Colonic mucosa (tissue), 4 donors: ENCODE measurements at regions not wholly inside any gene's neighbourhood (a gene's known extent, or its start where the extent isn't known, plus 50 kb on each side); places are given as distances from the start of the nearest gene placed in this dataset.

Source experiments
- DNase-seq: peaks from one replicate; pipeline ENCODE4 v3.0.0-alpha.2; 2020
- H3K27ac ChIP-seq: fragments of 200-600 bp; one replicate; pipeline ENCODE4 v1.8.0; 2021
- H3K27me3 ChIP-seq: fragments of 200-600 bp; one replicate; pipeline ENCODE4 v1.8.0; 2021
- H3K36me3 ChIP-seq: fragments of 200-600 bp; one replicate; pipeline ENCODE4 v1.8.0; 2021
- H3K4me1 ChIP-seq: fragments of 200-600 bp; one replicate; pipeline ENCODE4 v1.8.0; 2021; ENCODE audit warnings: mild to moderate bottlenecking
- H3K4me3 ChIP-seq: fragments of 200-600 bp; one replicate; pipeline ENCODE4 v1.8.0; 2021
- H3K9ac ChIP-seq, 2 donors: one replicate each; pipeline ENCODE4 v1.7.0; 2013; ENCODE audit warnings: control low read depth in 2 of 2, low read depth in 2 of 2, low read length in 2 of 2
- H3K9me3 ChIP-seq: fragments of 200-600 bp; one replicate; pipeline ENCODE4 v1.8.0; 2021
- intact Hi-C: fragments of 100-400 bp; cut with DNase I; formaldehyde crosslinking; loops from one replicate; pipeline ENCODE4 v1.14.1; 2022
- TF ChIP-seq, protein P1 (sequence below): fragments of 200-600 bp; IDR thresholded peaks from one replicate; pipeline ENCODE4 v1.8.0; 2022; ENCODE audit warnings: antibody characterized with exemption, mild to moderate bottlenecking
- donor health status: healthy.
- donor health status: DM: no; HTN: no; CAD: no.
- donor health status: DM: no; HTN: no; CAD: no.

DNA sequence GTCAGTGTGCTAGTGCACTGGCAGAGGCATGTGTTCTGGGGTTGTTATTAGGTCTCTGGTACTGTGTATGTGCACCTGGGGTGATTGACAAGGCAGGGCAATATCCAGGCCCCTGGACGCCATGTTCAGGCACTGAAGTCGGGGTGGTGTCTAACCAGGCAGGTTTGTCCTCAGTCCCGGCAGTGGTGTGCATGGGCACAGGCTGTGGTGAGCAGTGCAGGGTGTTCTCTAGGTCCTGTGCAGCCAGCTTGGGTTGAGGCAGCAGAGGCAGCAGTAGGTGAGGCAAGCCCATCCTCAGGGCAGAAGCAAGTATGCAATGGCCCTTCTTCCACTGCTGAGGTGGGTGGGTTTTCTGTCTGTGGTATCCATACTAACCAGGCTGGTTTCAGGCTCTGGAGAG is 252.3 kb upstream of the LRRC7 start:
- Histone ChIP-seq H3K4me1 (no peaks in the 10 kb centered on the region), H3K27me3 (no peaks in the 10 kb centered on the region), H3K9ac (no peak overlapping the region), H3K4me3 (no peak overlapping the region), H3K36me3 (no peaks in the 10 kb centered on the region), H3K9me3 (no peaks in the 10 kb centered on the region), H3K27ac (no peak overlapping the region)
- TF ChIP-seq, protein P1, sequence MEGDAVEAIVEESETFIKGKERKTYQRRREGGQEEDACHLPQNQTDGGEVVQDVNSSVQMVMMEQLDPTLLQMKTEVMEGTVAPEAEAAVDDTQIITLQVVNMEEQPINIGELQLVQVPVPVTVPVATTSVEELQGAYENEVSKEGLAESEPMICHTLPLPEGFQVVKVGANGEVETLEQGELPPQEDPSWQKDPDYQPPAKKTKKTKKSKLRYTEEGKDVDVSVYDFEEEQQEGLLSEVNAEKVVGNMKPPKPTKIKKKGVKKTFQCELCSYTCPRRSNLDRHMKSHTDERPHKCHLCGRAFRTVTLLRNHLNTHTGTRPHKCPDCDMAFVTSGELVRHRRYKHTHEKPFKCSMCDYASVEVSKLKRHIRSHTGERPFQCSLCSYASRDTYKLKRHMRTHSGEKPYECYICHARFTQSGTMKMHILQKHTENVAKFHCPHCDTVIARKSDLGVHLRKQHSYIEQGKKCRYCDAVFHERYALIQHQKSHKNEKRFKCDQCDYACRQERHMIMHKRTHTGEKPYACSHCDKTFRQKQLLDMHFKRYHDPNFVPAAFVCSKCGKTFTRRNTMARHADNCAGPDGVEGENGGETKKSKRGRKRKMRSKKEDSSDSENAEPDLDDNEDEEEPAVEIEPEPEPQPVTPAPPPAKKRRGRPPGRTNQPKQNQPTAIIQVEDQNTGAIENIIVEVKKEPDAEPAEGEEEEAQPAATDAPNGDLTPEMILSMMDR = no peak
- no peak for DNase-seq
- intact Hi-C loops = no loop called here

DNA sequence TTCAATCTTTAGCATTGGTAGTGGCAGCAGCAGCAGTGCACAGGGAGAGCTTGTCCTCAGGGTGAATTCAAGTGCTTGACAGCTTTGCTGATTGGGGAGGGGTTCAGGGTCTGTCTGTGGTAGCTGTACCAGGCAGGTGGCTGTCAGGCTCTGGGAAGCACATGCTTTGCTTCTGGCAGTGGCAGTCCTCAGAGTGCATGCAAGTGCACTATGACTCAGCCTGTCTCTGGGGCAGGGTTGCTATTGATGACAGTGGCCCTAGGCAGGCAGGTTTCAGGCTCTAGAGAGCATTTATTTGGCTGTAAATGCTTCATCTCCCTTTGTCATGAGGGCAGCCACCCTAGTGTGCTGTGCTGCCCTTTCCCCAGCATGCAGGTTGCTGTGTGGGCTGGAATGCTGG is 251.9 kb upstream of the LRRC7 start:
- no peak for DNase-seq
- Histone ChIP-seq H3K9me3 (no peaks in the 10 kb centered on the region), H3K27ac (no peak overlapping the region), H3K36me3 (no peaks in the 10 kb centered on the region), H3K9ac (no peak overlapping the region), H3K4me3 (no peak overlapping the region), H3K4me1 (no peaks in the 10 kb centered on the region), H3K27me3 (no peaks in the 10 kb centered on the region)
- intact Hi-C loops = no loop called here
- TF ChIP-seq, protein P1 = no peak

DNA sequence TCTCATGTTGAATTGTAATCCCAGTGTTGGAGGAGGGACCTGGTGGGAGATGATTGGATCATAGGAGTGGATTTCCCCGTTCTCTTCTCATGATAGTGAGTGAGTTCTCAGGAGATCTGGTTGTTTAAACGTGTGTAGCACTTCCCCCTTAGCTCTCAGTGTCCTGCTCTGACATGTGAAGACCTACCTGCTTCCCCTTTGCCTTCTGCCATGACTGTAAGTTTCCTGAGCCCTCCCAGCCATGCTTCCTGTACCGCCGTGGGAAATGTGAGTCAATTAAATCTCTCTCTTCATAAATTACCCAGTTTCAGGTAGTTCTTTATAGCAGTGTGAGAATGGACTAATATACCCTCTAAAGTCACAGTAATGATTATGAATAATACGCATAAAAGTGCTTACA is 248.4 kb upstream of the LRRC7 start:
- Histone ChIP-seq H3K9me3 (no peaks in the 10 kb centered on the region), H3K36me3 (no peaks in the 10 kb centered on the region), H3K27ac (no peak overlapping the region), H3K9ac (no peak overlapping the region), H3K4me1 (no peaks in the 10 kb centered on the region), H3K4me3 (no peak overlapping the region), H3K27me3 (no peaks in the 10 kb centered on the region)
- intact Hi-C loops = no loop called here
- TF ChIP-seq, protein P1 = no peak
- no peak for DNase-seq

DNA sequence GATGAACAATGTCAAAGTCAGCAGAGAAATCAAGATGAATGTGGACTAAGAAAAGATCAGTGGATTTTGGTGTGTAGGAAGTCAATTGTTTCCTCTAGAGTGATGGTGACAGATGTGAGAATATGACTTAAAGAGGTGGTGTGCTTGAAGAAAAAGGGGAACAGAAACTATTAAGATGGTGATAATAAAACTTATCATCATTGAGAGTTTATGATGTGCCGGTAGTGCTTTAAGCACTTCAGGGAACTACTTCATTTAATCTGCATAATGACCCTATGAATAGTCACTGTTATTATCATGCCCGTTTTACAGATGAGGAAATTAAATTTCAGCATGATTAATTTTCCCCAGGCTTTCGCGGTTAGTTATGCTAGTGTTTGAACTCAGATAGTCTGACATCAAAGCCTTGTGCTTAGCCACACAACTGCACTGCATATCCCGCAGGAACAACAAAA is 246.9 kb upstream of the LRRC7 start:
- Histone ChIP-seq H3K4me3 (no peak overlapping the region), H3K9me3 (no peaks in the 10 kb centered on the region), H3K27me3 (no peaks in the 10 kb centered on the region), H3K27ac (no peak overlapping the region), H3K4me1 (no peaks in the 10 kb centered on the region), H3K36me3 (no peaks in the 10 kb centered on the region), H3K9ac (no peak overlapping the region)
- TF ChIP-seq, protein P1 = no peak
- DNase-seq = no peak
- intact Hi-C loops = no loop called here

DNA sequence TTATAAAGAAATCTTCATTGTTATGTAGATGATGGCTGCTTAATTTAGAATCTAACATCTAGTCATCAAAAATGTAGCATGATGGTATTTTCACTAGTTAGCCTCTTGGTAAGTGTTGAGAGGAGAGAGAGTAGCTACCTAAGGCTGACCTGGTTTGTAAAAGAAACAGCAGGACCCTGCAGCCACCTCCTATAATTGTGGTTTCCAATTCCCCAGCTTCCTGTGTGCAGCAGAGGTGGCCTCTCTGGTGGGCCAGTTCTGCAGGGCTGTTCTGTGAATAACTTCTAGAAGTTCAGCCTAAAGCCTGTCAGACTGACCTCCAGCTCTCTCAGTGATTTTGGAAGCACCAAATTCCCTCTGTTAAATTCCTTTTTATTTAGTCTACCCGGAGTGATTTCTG is 246.4 kb upstream of the LRRC7 start:
- H3K27ac ChIP-seq = no peak overlapping the region
- no peak overlapping the region for H3K4me3 ChIP-seq
- H3K9ac ChIP-seq = no peak overlapping the region
- H3K9me3 ChIP-seq = no peaks in the 10 kb centered on the region
- H3K36me3 ChIP-seq = no peaks in the 10 kb centered on the region
- no peaks in the 10 kb centered on the region for H3K4me1 ChIP-seq
- intact Hi-C loops = no loop called here
- no peaks in the 10 kb centered on the region for H3K27me3 ChIP-seq
- no peak for DNase-seq
- TF ChIP-seq, protein P1 = no peak

DNA sequence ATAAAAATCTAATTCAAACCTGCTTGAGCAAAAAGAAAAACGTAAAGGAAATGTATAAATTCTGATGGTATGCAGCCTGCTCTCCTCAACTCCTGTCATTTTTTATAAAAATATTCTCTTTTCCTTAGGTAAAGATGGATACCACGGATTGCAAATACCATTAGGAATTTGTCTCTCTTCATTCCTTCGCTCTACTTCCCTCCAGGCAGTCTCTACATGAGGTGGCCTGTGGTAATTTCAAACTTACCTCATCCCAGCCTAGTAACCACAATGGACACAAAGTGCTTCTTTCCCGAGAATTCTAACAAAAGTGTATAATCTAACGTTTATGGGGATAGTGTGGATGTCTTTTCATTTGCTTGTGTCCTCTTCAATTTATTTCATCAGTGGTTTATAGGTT is 239.5 kb upstream of the LRRC7 start:
- no peak overlapping the region for H3K4me3 ChIP-seq
- intact Hi-C loops = no loop called here
- no peak overlapping the region for H3K9ac ChIP-seq
- no peak overlapping the region for H3K27ac ChIP-seq
- no peaks in the 10 kb centered on the region for H3K27me3 ChIP-seq
- TF ChIP-seq, protein P1 = no peak
- no peak for DNase-seq
- no peaks in the 10 kb centered on the region for H3K9me3 ChIP-seq
- H3K36me3 ChIP-seq = no peaks in the 10 kb centered on the region
- H3K4me1 ChIP-seq = no peaks in the 10 kb centered on the region
